ENCODE measurements at regions not wholly inside any gene's neighbourhood (a gene's known extent, or its start where the extent isn't known, plus 50 kb on each side); places are given as distances from the start of the nearest gene placed in this dataset.
A peak's percentile ranks its signal among the peaks of the same experiment; 100 is the strongest.

GRCh38 chr14:89000007-89000942, 175.8 kb downstream of the TTC8 start:
- Histone ChIP-seq H2BK5ac (ENCODE audit: insufficient read length, low read length) (no peak overlapping the region), H2BK15ac (ENCODE audit: low read depth, low read length) (no peak overlapping the region), H3K4me2 (ENCODE audit: insufficient read depth, insufficient read length, low read length) (no peak overlapping the region), H3K27ac (ENCODE audit: insufficient read length, low read depth, low read length) (no peak overlapping the region), H3K14ac (ENCODE audit: insufficient read depth, low read length) (no peak overlapping the region), H2BK20ac (ENCODE audit: low read depth, low read length, poor library complexity, severe bottlenecking) (no peak overlapping the region), H3K23ac (ENCODE audit: insufficient read length, low read depth, low read length) (no peak overlapping the region), H2BK120ac (ENCODE audit: low read depth, low read length, poor library complexity, severe bottlenecking) (no peak overlapping the region), H4K5ac (ENCODE audit: insufficient read length, low read depth, low read length) (no peak overlapping the region), H2AK5ac (ENCODE audit: insufficient read length, low read length) (no peak overlapping the region), H3K79me1 (ENCODE audit: insufficient read depth, low read depth, low read length, poor library complexity, severe bottlenecking) (no peaks in the 10 kb centered on the region), H3K9ac (ENCODE audit: extremely low read depth, insufficient read length, low read length) (no peak overlapping the region), H2BK12ac (ENCODE audit: insufficient read length, low read depth, low read length) (no peak overlapping the region), H3K4ac (ENCODE audit: low read depth, low read length) (no peak overlapping the region), H3K9me3 (ENCODE audit: control insufficient read depth, low read depth, low read length) (no peaks in the 10 kb centered on the region), H3K4me1 (ENCODE audit: insufficient read depth, low read length) (no peaks in the 10 kb centered on the region), H2AFZ (ENCODE audit: low read length) (no peak overlapping the region), H3K56ac (ENCODE audit: insufficient read length, low read depth, low read length) (no peak overlapping the region), H3K27me3 (ENCODE audit: insufficient read depth, low read length) (no peaks in the 10 kb centered on the region), H3K79me2 (ENCODE audit: insufficient read depth, low read length) (no peaks in the 10 kb centered on the region), H3K18ac (ENCODE audit: insufficient read length, low read depth, low read length) (no peak overlapping the region), H4K20me1 (ENCODE audit: control insufficient read depth, insufficient read depth, insufficient read length) (no peaks in the 10 kb centered on the region), H4K91ac (ENCODE audit: insufficient read length, low read depth, low read length) (no peak overlapping the region), H3T11ph (ENCODE audit: low read length) (no peak overlapping the region), H3K23me2 (ENCODE audit: insufficient read length, low read depth, low read length, poor library complexity, severe bottlenecking) (no peaks in the 10 kb centered on the region), H4K8ac (replicated peaks; ENCODE audit: insufficient read length, low read depth, low read length) (no peak overlapping the region)
- Mint-ChIP-seq H3K4me3 (no peak overlapping the region), H3K9me3 (no peaks in the 10 kb centered on the region; a peak in 3 of 5 replicates), H3K36me3 (ENCODE audit: insufficient read depth in 1 of 3, low read depth in 3 of 3) (no peaks in the 10 kb centered on the region; a peak in 2 of 7 replicates), H3K4me1 (peaks cover 0 to 4% of the 10 kb centered on the region in 2 experiments; a peak in 1 of 4 replicates), H3K27ac (no peak overlapping the region), H3K27me3 (ENCODE audit: low read depth) (peaks cover 15% of the 10 kb centered on the region)
- no CpG with 5 or more reads among the region's 9 CpGs for WGBS (ENCODE audit: extremely low coverage, insufficient read length, low lambda C conversion rate)
- DNase-seq = peak; percentile 52
- no peak for TF ChIP-seq CTCF (conservative IDR thresholded peaks at IDR 0.05)
